HG03108 (cell line): ENCODE measurements at regions not wholly inside any gene's neighbourhood (a gene's known extent, or its start where the extent isn't known, plus 50 kb on each side); places are given as distances from the start of the nearest gene placed in this dataset.

ENCODE experiments used
- ATAC-seq: cut with Tn5 transposase; IDR thresholded peaks from one replicate; pipeline ENCODE4 v1.9.1; 2021; ENCODE audit warnings: moderate library complexity; ENCODE audit not compliant: unreplicated experiment

- no peak for ATAC-seq
Observed at GRCh38 chr6:19972221-19972620, 135.1 kb downstream of the ID4 start.

GRCh38 chr6:19976411-19977129 lies 139.4 kb downstream of the ID4 start:
- no peak for ATAC-seq

GRCh38 chr6:19979059-19979458 lies 141.9 kb downstream of the ID4 start:
- ATAC-seq: no peak

GRCh38 chr6:19979986-19980385 lies 142.8 kb downstream of the ID4 start:
- ATAC-seq: no peak

GRCh38 chr6:19983374-19983773 lies 146.2 kb downstream of the ID4 start:
- no peak for ATAC-seq

- no peak for ATAC-seq
Observed at GRCh38 chr6:19986691-19987438, 149.7 kb downstream of the ID4 start.

- no peak for ATAC-seq
Observed at GRCh38 chr6:19988555-19988954, 151.4 kb downstream of the ID4 start.

GRCh38 chr6:19991176-19991575 lies 154.0 kb downstream of the ID4 start:
- no peak for ATAC-seq

- ATAC-seq: no peak
Observed at GRCh38 chr6:19994909-19995308, 157.7 kb downstream of the ID4 start.

- ATAC-seq: no peak
Observed at GRCh38 chr6:19995575-19996257, 158.5 kb downstream of the ID4 start.

GRCh38 chr6:19997104-19997503 lies 159.9 kb downstream of the ID4 start:
- no peak for ATAC-seq

GRCh38 chr6:19998541-19998940 lies 161.4 kb downstream of the ID4 start:
- no peak for ATAC-seq

GRCh38 chr6:19999319-20000191 lies 162.4 kb downstream of the ID4 start:
- ATAC-seq: no peak

- ATAC-seq: no peak
Observed at GRCh38 chr6:20001286-20001685, 164.1 kb downstream of the ID4 start.

GRCh38 chr6:20006037-20006436 lies 168.9 kb downstream of the ID4 start:
- no peak for ATAC-seq

- ATAC-seq: no peak
Observed at GRCh38 chr6:20008131-20008530, 171.0 kb downstream of the ID4 start.

- ATAC-seq: no peak
Observed at GRCh38 chr6:20013066-20013861, 176.1 kb downstream of the ID4 start.

- no peak for ATAC-seq
Observed at GRCh38 chr6:20014508-20014907, 177.3 kb downstream of the ID4 start.

- no peak for ATAC-seq
Observed at GRCh38 chr6:20020526-20020925, 183.4 kb downstream of the ID4 start.

GRCh38 chr6:20021795-20022194 lies 184.6 kb downstream of the ID4 start:
- ATAC-seq: no peak
